Adrenal gland (tissue), 9 donors: ENCODE measurements at regions not wholly inside any gene's neighbourhood (a gene's known extent, or its start where the extent isn't known, plus 50 kb on each side); places are given as distances from the start of the nearest gene placed in this dataset.

Experiments used
- DNase-seq, 7 donors: peaks; one replicate each; pipeline ENCODE4 v3.0.0-alpha.2; 2019 to 2020
- H3K27ac ChIP-seq, 5 donors: fragments of 200-600 bp; sonication (generic) in 4 of 5; 1 replicate in 3 of 5; 2 replicates in 2 of 5; pipeline versions ENCODE4 v1.5.1 to v1.8.0; 2016 to 2020; ENCODE audit warnings: mild to moderate bottlenecking in 1 of 5
- H3K27me3 ChIP-seq: fragments of 200-600 bp; 2 replicates; pipeline ENCODE4 v1.8.0; 2021
- H3K36me3 ChIP-seq, 2 donors: fragments of 200-600 bp; replicated peaks in 1 of 2; 1 replicate in 1 of 2; 2 replicates in 1 of 2; pipeline versions ENCODE4 v1.5.1 to v1.8.0; 2018 to 2022
- H3K4me1 ChIP-seq, 2 donors: fragments of 200-600 bp; replicated peaks in 1 of 2; 1 replicate in 1 of 2; 2 replicates in 1 of 2; pipeline versions ENCODE4 v1.5.1 to v1.8.0; 2018 to 2021
- H3K4me3 ChIP-seq, 4 donors: fragments of 200-600 bp; sonication (generic) in 3 of 4; one replicate each; pipeline ENCODE4 v1.5.1; 2016 to 2018
- H3K9me3 ChIP-seq, 3 donors: fragments of 200-600 bp; sonication (generic) in 1 of 3; replicated peaks in 1 of 3; 1 replicate in 2 of 3; 2 replicates in 1 of 3; pipeline versions ENCODE4 v1.5.1 to v1.8.0; 2016 to 2021
- POLR2A ChIP-seq, 2 donors: fragments of 450-650 bp; IDR thresholded peaks; one replicate each; pipeline ENCODE4 v1.6.1; 2017; ENCODE audit warnings: antibody characterized with exemption in 2 of 2, mild to moderate bottlenecking in 2 of 2, moderate library complexity in 1 of 2
- WGBS, 4 donors: extraction: QIAGEN DNeasy Blood & Tissue Kit in 2 of 4; methylation state at CpG; one replicate each; pipeline versions ENCODE4 v1.1.5 to v1.1.7; 2013 to 2017; 5-methylcytosine and 5-hydroxymethylcytosine counted together
- intact Hi-C, 2 donors: fragments of 100-400 bp; cut with DNase I; formaldehyde crosslinking; loops; one replicate each; pipeline versions ENCODE4 v1.14.1 to v1.15.0; 2022 to 2023
- TF ChIP-seq, protein P1 (sequence below), 6 experiments: fragments of 450-650 bp in 4 of 6; fragments of 200-600 bp in 2 of 6; sonication (generic) in 1 of 6; IDR thresholded peaks; 1 replicate in 5 of 6; 2 replicates in 1 of 6; pipeline versions ENCODE4 v1.5.1 to v1.8.0; 2016 to 2021; ENCODE audit warnings: antibody characterized with exemption in 6 of 6, mild to moderate bottlenecking in 2 of 6, moderate library complexity in 1 of 6
- donor health status: healthy with polysubstance abuse.
- donor health status: Bipolar disorder and iron deficiency.
- donor health status: DM: yes; HTN: yes; CAD: no.
- donor health status: DM: no; HTN: no; CAD: no.
- donor health status: DM: no; HTN: no; CAD: no.

DNA sequence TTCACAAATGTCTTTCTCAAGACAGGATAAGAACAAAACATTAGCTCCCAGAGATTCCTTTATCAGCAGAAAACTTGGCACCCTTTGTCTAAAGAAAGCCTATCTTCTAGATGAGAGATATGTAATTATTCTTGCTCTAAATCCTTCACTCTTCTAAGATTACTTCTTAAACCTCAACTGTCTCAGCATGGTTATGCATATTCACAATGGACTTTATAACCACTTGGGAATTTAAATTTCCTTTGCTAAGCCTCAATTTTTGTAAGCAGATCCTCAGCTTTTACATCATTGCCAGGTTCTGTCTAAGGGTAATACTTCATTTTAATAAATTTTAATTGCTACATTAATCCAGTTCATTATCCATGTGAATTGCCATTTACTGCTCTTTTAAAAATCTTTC, 433.6 kb upstream of the DDI1 start:
- DNase-seq, result no peak
- H3K36me3 ChIP-seq, result no peaks in the 10 kb centered on the region
- TF ChIP-seq POLR2A (IDR thresholded peaks at IDR 0.05), result no peak
- TF ChIP-seq, protein P1, sequence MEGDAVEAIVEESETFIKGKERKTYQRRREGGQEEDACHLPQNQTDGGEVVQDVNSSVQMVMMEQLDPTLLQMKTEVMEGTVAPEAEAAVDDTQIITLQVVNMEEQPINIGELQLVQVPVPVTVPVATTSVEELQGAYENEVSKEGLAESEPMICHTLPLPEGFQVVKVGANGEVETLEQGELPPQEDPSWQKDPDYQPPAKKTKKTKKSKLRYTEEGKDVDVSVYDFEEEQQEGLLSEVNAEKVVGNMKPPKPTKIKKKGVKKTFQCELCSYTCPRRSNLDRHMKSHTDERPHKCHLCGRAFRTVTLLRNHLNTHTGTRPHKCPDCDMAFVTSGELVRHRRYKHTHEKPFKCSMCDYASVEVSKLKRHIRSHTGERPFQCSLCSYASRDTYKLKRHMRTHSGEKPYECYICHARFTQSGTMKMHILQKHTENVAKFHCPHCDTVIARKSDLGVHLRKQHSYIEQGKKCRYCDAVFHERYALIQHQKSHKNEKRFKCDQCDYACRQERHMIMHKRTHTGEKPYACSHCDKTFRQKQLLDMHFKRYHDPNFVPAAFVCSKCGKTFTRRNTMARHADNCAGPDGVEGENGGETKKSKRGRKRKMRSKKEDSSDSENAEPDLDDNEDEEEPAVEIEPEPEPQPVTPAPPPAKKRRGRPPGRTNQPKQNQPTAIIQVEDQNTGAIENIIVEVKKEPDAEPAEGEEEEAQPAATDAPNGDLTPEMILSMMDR (IDR thresholded peaks at IDR 0.05), result no peak
- no peaks in the 10 kb centered on the region for H3K27me3 ChIP-seq
- no peak overlapping the region for H3K27ac ChIP-seq
- H3K4me1 ChIP-seq, result no peaks in the 10 kb centered on the region
- no peak overlapping the region for H3K4me3 ChIP-seq
- intact Hi-C loops, result loop anchor here in 1 of 2 donors (5.0 to 10.0 kb wide), 2 partner anchors 278 to 401 kb away; no protein-coding TSS in a partner anchor
- H3K9me3 ChIP-seq, result no peaks in the 10 kb centered on the region

GRCh38 chr11:103604310-103604709, 432.1 kb upstream of the DDI1 start:
- no peaks in the 10 kb centered on the region for H3K36me3 ChIP-seq
- H3K4me3 ChIP-seq, result no peak overlapping the region
- no peaks in the 10 kb centered on the region for H3K9me3 ChIP-seq
- no peaks in the 10 kb centered on the region for H3K4me1 ChIP-seq
- DNase-seq, result no peak
- no peak overlapping the region for H3K27ac ChIP-seq
- intact Hi-C loops, result loop anchor here in 1 of 2 donors (5.0 to 10.0 kb wide), 2 partner anchors 280 to 402 kb away; no protein-coding TSS in a partner anchor
- TF ChIP-seq, protein P1 (IDR thresholded peaks at IDR 0.05), result no peak
- no peak for TF ChIP-seq POLR2A (IDR thresholded peaks at IDR 0.05)
- 79 to 89% (median 81%) methylated on average over 2 of the region's 2 CpGs for WGBS, 4 donors
- no peaks in the 10 kb centered on the region for H3K27me3 ChIP-seq

- Histone ChIP-seq H3K36me3 (no peaks in the 10 kb centered on the region), H3K27me3 (no peaks in the 10 kb centered on the region), H3K4me3 (no peak overlapping the region), H3K4me1 (no peaks in the 10 kb centered on the region), H3K27ac (no peak overlapping the region), H3K9me3 (no peaks in the 10 kb centered on the region)
- intact Hi-C loops, result loop anchor here in 1 of 2 donors (10.0 kb wide), 1 partner anchor 284 kb away; no protein-coding TSS in a partner anchor
- 63 to 71% (median 65%) methylated on average over 3 of the region's 3 CpGs for WGBS, 4 donors
- TF ChIP-seq POLR2A (IDR thresholded peaks at IDR 0.05), result no peak
- TF ChIP-seq, protein P1 (IDR thresholded peaks at IDR 0.05), result no peak
- DNase-seq, result no peak
These were observed 427.9 kb upstream of the DDI1 start for GRCh38 chr11:103608566-103608965.

GRCh38 chr11:103609117-103610066, 427.0 kb upstream of the DDI1 start:
- Histone ChIP-seq H3K4me3 (no peak overlapping the region), H3K36me3 (no peaks in the 10 kb centered on the region), H3K4me1 (no peaks in the 10 kb centered on the region), H3K27ac (no peak overlapping the region), H3K27me3 (no peaks in the 10 kb centered on the region), H3K9me3 (no peaks in the 10 kb centered on the region)
- TF ChIP-seq, protein P1 (IDR thresholded peaks at IDR 0.05), result no peak
- TF ChIP-seq POLR2A (IDR thresholded peaks at IDR 0.05), result no peak
- intact Hi-C loops, result loop anchor here in 1 of 2 donors (10.0 kb wide), 1 partner anchor 285 kb away; no protein-coding TSS in a partner anchor
- 47 to 67% (median 50%) methylated on average over 2 of the region's 2 CpGs for WGBS, 4 donors
- no peak for DNase-seq
